Body of pancreas (tissue), 4 donors: ENCODE measurements at regions not wholly inside any gene's neighbourhood (a gene's known extent, or its start where the extent isn't known, plus 50 kb on each side); places are given as distances from the start of the nearest gene placed in this dataset.
"Not testable (repeated sequence)": the region's sequence is repeated elsewhere in the genome, so short reads cannot be mapped to it uniquely, and the experiment has no call there.

Experiments used
- ATAC-seq: fragments of 150-250 bp; one replicate; pipeline ENCODE4 v1.9.1; 2016
- DNase-seq, 4 donors: peaks; one replicate each; pipeline ENCODE4 v3.0.0-alpha.2; 2019
- H3K27ac ChIP-seq, 4 donors: fragments of 200-600 bp; sonication (generic); 1 replicate in 3 of 4; 2 replicates in 1 of 4; pipeline versions ENCODE4 v1.5.1 to v1.6.1; 2016 to 2019; ENCODE audit warnings: mild to moderate bottlenecking in 1 of 4, mixed read lengths in 1 of 4, moderate library complexity in 1 of 4
- H3K27me3 ChIP-seq, 2 donors: fragments of 200-600 bp; sonication (generic); one replicate each; pipeline ENCODE4 v1.6.0; 2016; ENCODE audit warnings: mild to moderate bottlenecking in 1 of 2
- H3K36me3 ChIP-seq, 2 donors: fragments of 200-600 bp; sonication (generic); replicated peaks in 1 of 2; 2 replicates each; pipeline ENCODE4 v1.5.1; 2016; ENCODE audit warnings: low read depth in 2 of 2; ENCODE audit not compliant: insufficient read depth in 1 of 2
- H3K4me1 ChIP-seq: fragments of 200-600 bp; sonication (generic); one replicate; pipeline ENCODE4 v1.6.0; 2016
- H3K4me3 ChIP-seq, 2 donors: fragments of 200-600 bp; sonication (generic); 1 replicate in 1 of 2; 2 replicates in 1 of 2; pipeline ENCODE4 v1.5.1; 2016 to 2019
- H3K9me3 ChIP-seq, 3 donors: fragments of 200-600 bp; sonication (generic); 1 replicate in 2 of 3; 2 replicates in 1 of 3; pipeline ENCODE4 v1.5.1; 2016
- CTCF ChIP-seq, 7 experiments: fragments of 450-650 bp in 4 of 7; fragments of 200-600 bp in 3 of 7; sonication (generic) in 3 of 7; IDR thresholded peaks; one replicate each; pipeline ENCODE4 v1.5.1; 2016 to 2019; ENCODE audit warnings: antibody characterized with exemption in 7 of 7
- POLR2A ChIP-seq, 3 donors: fragments of 450-650 bp; IDR thresholded peaks; one replicate each; pipeline ENCODE4 v1.6.1; 2016; ENCODE audit warnings: antibody characterized with exemption in 3 of 3, mild to moderate bottlenecking in 2 of 3
- WGBS, 2 donors: methylation state at CpG; one replicate each; pipeline ENCODE4 v1.1.5; 2017; 5-methylcytosine and 5-hydroxymethylcytosine counted together
- intact Hi-C: fragments of 100-400 bp; cut with DNase I; formaldehyde crosslinking; loops from one replicate; pipeline ENCODE4 v1.15.1; 2023

GRCh38 chr14:76705214-76705613, 56.1 kb upstream of the VASH1 start:
- intact Hi-C loops, result loop anchor here (10.0 kb wide), 1 partner anchor 100 kb away; no protein-coding TSS in a partner anchor
- DNase-seq (peak in 2 of 4 donors; percentile 15 to 36), ATAC-seq (peak; percentile 35)
- Histone ChIP-seq H3K4me1 (no peaks in the 10 kb centered on the region), H3K36me3 (no peaks in the 10 kb centered on the region), H3K27me3 (no peaks in the 10 kb centered on the region), H3K9me3 (no peaks in the 10 kb centered on the region), H3K4me3 (no peak overlapping the region), H3K27ac (no peak overlapping the region)
- 82 to 87% methylated on average over 6 of the region's 6 CpGs for WGBS, 2 donors
- TF ChIP-seq POLR2A (IDR thresholded peaks at IDR 0.05), result no peak
- no peak for TF ChIP-seq CTCF (IDR thresholded peaks at IDR 0.05)

- intact Hi-C loops, result loop anchor here (10.0 kb wide), 1 partner anchor 99 kb away; no protein-coding TSS in a partner anchor
- not testable (repeated sequence) for H3K27ac ChIP-seq, DNase-seq, H3K4me3 ChIP-seq, H3K4me1 ChIP-seq, H3K27me3 ChIP-seq, H3K9me3 ChIP-seq, H3K36me3 ChIP-seq, ATAC-seq
- WGBS, 2 donors, result 81 to 89% methylated on average over 2 of the region's 2 CpGs
These were observed 55.1 kb upstream of the VASH1 start for GRCh38 chr14:76706207-76706606.

- H3K27ac ChIP-seq, result no peak overlapping the region
- no peak for ATAC-seq
- DNase-seq, result no peak
- H3K9me3 ChIP-seq, result no peaks in the 10 kb centered on the region
- no peak overlapping the region for H3K4me3 ChIP-seq
- no peaks in the 10 kb centered on the region for H3K36me3 ChIP-seq
- intact Hi-C loops, result loop anchor here (10.0 kb wide), 1 partner anchor 98 kb away; no protein-coding TSS in a partner anchor
- TF ChIP-seq CTCF (IDR thresholded peaks at IDR 0.05), result no peak
- no peak for TF ChIP-seq POLR2A (IDR thresholded peaks at IDR 0.05)
- no peaks in the 10 kb centered on the region for H3K4me1 ChIP-seq
- WGBS, 2 donors, result 93 to 95% methylated on average over 10 to 29 of the region's 29 CpGs
- H3K27me3 ChIP-seq, result no peaks in the 10 kb centered on the region
These were observed 54.5 kb upstream of the VASH1 start for GRCh38 chr14:76706811-76707210.

GRCh38 chr14:76708028-76708427, 53.2 kb upstream of the VASH1 start:
- WGBS, 2 donors, result 76% methylated on average over 6 of the region's 6 CpGs
- intact Hi-C loops, result loop anchor here (10.0 kb wide), 1 partner anchor 97 kb away; no protein-coding TSS in a partner anchor
- DNase-seq (no peak), ATAC-seq (no peak)
- H3K27me3 ChIP-seq, result no peaks in the 10 kb centered on the region
- H3K36me3 ChIP-seq, result no peaks in the 10 kb centered on the region
- no peak overlapping the region for H3K4me3 ChIP-seq
- no peaks in the 10 kb centered on the region for H3K4me1 ChIP-seq
- TF ChIP-seq POLR2A (IDR thresholded peaks at IDR 0.05) (no peak), CTCF (IDR thresholded peaks at IDR 0.05) (no peak)
- H3K27ac ChIP-seq, result no peak overlapping the region
- no peaks in the 10 kb centered on the region for H3K9me3 ChIP-seq

GRCh38 chr14:76708771-76709170, 52.5 kb upstream of the VASH1 start:
- H3K27me3 ChIP-seq, result no peaks in the 10 kb centered on the region
- no peak overlapping the region for H3K27ac ChIP-seq
- no peaks in the 10 kb centered on the region for H3K4me1 ChIP-seq
- intact Hi-C loops, result loop anchor here (10.0 kb wide), 1 partner anchor 96 kb away; no protein-coding TSS in a partner anchor
- no peak overlapping the region for H3K4me3 ChIP-seq
- ATAC-seq, result no peak
- WGBS, 2 donors, result 62 to 74% methylated on average over 8 of the region's 8 CpGs
- H3K9me3 ChIP-seq, result no peaks in the 10 kb centered on the region
- peak in 1 of 4 donors; percentile 20 for DNase-seq
- no peaks in the 10 kb centered on the region for H3K36me3 ChIP-seq
- TF ChIP-seq CTCF (IDR thresholded peaks at IDR 0.05) (no peak), POLR2A (IDR thresholded peaks at IDR 0.05) (no peak)
